Transverse colon (tissue), 4 donors: ENCODE measurements at regions not wholly inside any gene's neighbourhood (a gene's known extent, or its start where the extent isn't known, plus 50 kb on each side); places are given as distances from the start of the nearest gene placed in this dataset.

Experiments
- CTCF ChIP-seq, 5 experiments: fragments of 200-600 bp in 3 of 5; fragments of 450-650 bp in 2 of 5; sonication (generic) in 3 of 5; IDR thresholded peaks; 1 replicate in 2 of 5; 2 replicates in 3 of 5; pipeline ENCODE4 v1.5.1; 2016 to 2017; ENCODE audit warnings: antibody characterized with exemption in 5 of 5, inconsistent platforms in 3 of 5, mild to moderate bottlenecking in 2 of 5, moderate library complexity in 1 of 5
- POLR2A ChIP-seq: fragments of 450-650 bp; IDR thresholded peaks from one replicate; pipeline ENCODE4 v1.6.1; 2016; ENCODE audit warnings: antibody characterized with exemption, mild to moderate bottlenecking, moderate library complexity
- POLR2AphosphoS5 ChIP-seq, 3 donors: sonication (generic); formaldehyde crosslinking; IDR thresholded peaks; one replicate each; pipeline ENCODE4 v1.6.1; 2016; ENCODE audit warnings: antibody characterized with exemption in 3 of 3

- TF ChIP-seq POLR2A (no peak), CTCF (IDR thresholded peaks at IDR 0.05) (no peak), POLR2AphosphoS5 (IDR thresholded peaks at IDR 0.05) (no peak)
Observed at GRCh38 chr16:65295527-65295926, 173.7 kb upstream of the CDH11 start.
